Adrenal gland (tissue), 5 donors: ENCODE measurements at regions not wholly inside any gene's neighbourhood (a gene's known extent, or its start where the extent isn't known, plus 50 kb on each side); places are given as distances from the start of the nearest gene placed in this dataset.

Experiments
- CTCF ChIP-seq, 6 experiments: fragments of 450-650 bp in 4 of 6; fragments of 200-600 bp in 2 of 6; sonication (generic) in 1 of 6; IDR thresholded peaks; 1 replicate in 5 of 6; 2 replicates in 1 of 6; pipeline versions ENCODE4 v1.5.1 to v1.8.0; 2016 to 2021; ENCODE audit warnings: antibody characterized with exemption in 6 of 6, mild to moderate bottlenecking in 2 of 6, moderate library complexity in 1 of 6
- POLR2A ChIP-seq, 2 donors: fragments of 450-650 bp; IDR thresholded peaks; one replicate each; pipeline ENCODE4 v1.6.1; 2017; ENCODE audit warnings: antibody characterized with exemption in 2 of 2, mild to moderate bottlenecking in 2 of 2, moderate library complexity in 1 of 2
- donor health status: DM: no; HTN: no; CAD: no.

- TF ChIP-seq CTCF (IDR thresholded peaks at IDR 0.05) = no peak
- TF ChIP-seq POLR2A (IDR thresholded peaks at IDR 0.05) = no peak
These were observed 498.3 kb upstream of the LRRTM4 start for GRCh38 chr2:78020491-78020890.
